HEK293 (cell line): ENCODE measurements at regions not wholly inside any gene's neighbourhood (a gene's known extent, or its start where the extent isn't known, plus 50 kb on each side); places are given as distances from the start of the nearest gene placed in this dataset.
"Not testable (repeated sequence)": the region's sequence is repeated elsewhere in the genome, so short reads cannot be mapped to it uniquely, and the experiment has no call there.

Experiments used
- ZNF404 ChIP-seq: fragments of 450-650 bp; formaldehyde crosslinking; IDR thresholded peaks from 2 replicates; pipeline ENCODE4 v1.5.1; 2017; ENCODE audit warnings: missing biosample characterization, missing genetic modification characterization
- TF ChIP-seq, protein P1 (sequence below): fragments of 450-650 bp; formaldehyde crosslinking; IDR thresholded peaks from 2 replicates; pipeline ENCODE4 v1.5.1; 2016; ENCODE audit warnings: missing biosample characterization, missing genetic modification characterization

DNA sequence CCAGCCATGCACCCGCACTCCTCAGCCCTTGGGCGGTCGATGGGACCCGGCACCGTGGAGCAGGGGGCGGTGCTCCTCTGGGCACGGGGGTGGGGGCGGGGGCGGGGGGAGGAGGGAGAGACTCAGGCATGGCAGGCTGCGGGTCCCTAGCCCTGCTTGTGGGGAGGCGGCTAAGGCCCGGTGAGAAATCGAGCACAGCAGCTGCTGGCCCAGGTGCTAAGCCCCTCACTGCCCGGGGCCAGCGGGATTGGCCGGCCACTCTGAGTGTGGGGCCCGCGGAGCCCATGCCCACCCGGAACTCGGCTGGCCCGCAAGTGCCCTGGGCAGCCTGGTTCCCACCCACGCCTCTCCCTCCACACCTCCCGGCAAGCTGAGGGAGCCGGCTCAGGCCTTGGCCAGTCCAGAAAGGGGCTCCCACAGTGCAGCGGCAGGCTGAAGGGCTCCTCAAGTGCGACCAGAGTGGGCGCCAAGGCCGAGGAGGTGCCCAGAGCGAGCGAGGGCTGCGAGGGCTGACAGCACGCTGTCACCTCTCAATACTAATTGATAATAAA is 611.7 kb upstream of the TBL1XR1 start:
- not testable (repeated sequence) for TF ChIP-seq ZNF404 (tag by site-specific recombination)
- TF ChIP-seq, protein P1, sequence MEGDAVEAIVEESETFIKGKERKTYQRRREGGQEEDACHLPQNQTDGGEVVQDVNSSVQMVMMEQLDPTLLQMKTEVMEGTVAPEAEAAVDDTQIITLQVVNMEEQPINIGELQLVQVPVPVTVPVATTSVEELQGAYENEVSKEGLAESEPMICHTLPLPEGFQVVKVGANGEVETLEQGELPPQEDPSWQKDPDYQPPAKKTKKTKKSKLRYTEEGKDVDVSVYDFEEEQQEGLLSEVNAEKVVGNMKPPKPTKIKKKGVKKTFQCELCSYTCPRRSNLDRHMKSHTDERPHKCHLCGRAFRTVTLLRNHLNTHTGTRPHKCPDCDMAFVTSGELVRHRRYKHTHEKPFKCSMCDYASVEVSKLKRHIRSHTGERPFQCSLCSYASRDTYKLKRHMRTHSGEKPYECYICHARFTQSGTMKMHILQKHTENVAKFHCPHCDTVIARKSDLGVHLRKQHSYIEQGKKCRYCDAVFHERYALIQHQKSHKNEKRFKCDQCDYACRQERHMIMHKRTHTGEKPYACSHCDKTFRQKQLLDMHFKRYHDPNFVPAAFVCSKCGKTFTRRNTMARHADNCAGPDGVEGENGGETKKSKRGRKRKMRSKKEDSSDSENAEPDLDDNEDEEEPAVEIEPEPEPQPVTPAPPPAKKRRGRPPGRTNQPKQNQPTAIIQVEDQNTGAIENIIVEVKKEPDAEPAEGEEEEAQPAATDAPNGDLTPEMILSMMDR (tag by site-specific recombination), result not testable (repeated sequence)
